ENCODE measurements at regions not wholly inside any gene's neighbourhood (a gene's known extent, or its start where the extent isn't known, plus 50 kb on each side); places are given as distances from the start of the nearest gene placed in this dataset.
A peak's percentile ranks its signal among the peaks of the same experiment; 100 is the strongest.

GRCh38 chr3:61311044-61311443 is 59.8 kb upstream of the FHIT start:
- DNase-seq (ENCODE audit: low spot score), result no peak

DNA sequence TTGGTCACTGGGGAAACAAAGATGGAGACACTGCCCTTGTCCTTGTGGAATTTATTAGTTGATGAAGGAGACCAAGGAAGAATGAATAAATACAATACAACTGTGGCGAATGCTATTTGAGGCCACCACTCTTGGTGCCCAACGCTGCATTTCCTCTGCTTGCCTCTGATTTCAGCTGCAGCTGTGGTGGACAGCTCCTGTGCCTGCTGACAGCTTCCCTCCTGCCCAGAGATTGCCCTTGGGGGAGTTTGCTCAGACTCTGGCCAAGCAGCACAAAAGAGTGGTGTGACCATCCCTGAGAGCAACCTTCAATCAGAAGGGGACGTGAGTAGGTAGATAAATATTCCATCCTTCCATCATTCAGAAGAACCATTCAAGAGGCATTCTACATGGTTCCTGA is 64.6 kb upstream of the FHIT start:
- no peak for DNase-seq (ENCODE audit: low spot score)

DNA sequence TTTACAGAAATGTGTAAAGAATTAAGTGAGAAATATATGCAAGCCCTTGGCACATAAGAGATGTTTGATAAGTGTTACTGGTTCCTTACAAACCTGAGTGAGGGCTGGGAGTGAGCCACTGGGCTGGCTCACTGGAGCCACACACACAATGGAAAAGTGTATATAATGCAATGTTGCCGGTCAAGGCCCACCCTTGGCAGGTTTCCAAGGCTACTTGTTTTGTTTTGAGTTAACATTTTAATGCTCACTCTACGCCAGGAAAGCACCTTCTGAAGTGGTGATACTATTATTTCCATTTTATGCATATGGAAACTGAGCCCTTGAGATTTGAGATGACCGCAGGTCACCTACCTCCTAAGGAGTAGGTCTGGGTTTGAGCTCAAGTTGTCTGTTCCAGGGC is 71.8 kb upstream of the FHIT start:
- no peak for DNase-seq (ENCODE audit: low spot score)

DNA sequence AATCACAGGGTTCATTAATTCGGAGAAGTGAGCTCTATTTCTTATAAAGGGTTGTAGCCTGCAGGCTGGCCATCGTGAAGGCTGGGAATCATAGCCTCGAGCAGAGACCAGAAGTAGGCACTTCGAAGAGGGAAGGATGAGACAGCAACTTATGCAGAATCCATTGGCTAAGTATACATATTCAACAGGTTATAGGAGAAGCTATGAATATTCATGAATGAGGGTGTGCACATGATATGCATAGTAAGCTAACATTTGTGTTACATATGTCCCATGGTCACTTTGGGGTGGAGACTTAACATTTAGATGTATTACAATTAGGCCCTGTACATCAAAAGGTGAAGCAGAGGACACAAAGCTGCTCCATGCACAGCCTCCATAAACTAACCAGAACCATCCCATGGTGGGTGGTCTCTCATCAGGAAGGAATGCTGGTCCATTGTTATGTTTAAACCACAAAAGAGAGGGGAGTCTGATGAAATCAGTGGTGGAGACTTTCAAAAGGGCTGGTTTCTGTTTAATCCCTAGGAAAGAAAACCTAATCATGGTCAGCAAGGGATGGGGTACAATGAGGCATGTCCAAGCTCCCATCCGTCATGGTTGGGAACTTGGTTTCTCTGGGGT is 80.8 kb upstream of the FHIT start:
- DNase-seq (ENCODE audit: low spot score), result no peak

DNA sequence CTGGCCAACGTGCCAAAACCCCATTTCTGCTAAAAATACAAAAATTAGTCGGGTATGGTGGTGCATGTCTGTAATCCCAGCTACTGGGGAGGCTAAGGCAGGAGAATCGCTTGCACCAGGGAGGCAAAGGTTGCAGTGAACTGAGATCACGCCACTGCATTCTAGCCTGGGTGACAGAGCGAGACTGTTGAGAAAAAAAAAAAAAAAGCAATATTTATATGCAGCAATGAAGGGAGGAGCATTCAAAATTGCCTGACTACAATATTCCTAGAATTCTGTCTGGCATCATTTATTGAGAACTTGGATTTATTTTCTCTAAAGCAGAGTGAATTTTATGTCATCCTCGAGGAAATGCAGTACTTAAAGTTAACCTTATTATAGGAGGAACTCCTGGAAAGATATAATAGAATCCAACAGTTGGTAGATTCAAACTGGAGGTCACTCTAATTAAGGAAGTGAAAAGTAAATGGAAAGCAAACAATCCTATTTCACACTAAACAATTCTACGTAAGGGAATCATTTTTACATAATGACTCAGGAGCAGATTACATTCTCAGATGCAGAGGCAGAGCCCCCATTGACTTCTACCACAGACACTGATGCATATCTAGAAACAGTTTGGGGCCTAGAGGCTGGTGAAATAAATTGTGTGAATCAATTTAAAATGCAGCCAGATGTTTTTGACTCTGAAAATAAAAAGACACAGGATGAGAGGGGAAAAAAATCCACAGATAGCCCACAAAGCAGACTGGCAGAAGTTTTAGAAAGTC is 82.1 kb upstream of the FHIT start:
- DNase-seq (ENCODE audit: low spot score), result no peak

DNA sequence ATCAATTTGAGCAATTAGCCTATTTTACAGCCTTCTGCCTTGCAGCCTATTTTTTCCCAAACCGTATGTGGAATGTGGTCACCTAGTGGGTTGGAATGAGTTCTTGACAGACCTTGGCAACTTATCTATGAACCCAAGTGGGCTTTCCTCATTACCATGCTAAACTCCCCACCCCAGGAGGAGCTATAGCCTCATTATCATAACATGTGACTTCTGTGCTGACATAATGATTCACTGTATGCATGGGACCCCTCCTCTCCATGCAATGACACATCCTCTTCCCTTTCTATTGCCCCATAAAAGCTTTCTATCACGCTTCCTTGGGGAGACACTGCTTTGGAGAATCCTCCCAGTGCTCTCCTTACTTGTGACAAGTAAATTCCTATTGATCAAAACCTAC is 83.5 kb upstream of the FHIT start:
- no peak for DNase-seq (ENCODE audit: low spot score)

GRCh38 chr3:61340931-61341461 is 89.7 kb upstream of the FHIT start:
- DNase-seq (ENCODE audit: low spot score), result no peak

GRCh38 chr3:61343543-61343942 is 92.3 kb upstream of the FHIT start:
- DNase-seq (ENCODE audit: low spot score), result no peak

- no peak for DNase-seq (ENCODE audit: low spot score)
Measured at GRCh38 chr3:61345020-61345419, 93.8 kb upstream of the FHIT start.

DNA sequence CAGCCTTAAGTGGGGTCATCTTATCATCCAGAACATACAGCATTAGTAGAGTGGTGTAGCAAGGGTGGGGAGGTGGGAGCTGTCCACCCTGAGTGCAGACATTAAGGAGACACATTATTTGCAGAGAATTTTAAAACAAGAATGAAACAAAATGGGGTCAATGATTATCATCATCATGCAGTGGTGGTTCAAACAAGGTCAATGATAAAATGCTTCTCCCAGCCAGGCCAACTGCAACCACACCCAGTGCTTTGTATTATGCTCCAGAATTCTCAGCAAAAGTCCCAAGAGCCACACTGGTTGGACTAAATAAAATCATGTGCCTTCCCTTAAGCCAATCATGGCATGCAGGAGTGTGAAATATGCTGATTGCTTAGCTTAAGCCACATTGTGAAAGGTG is 96.7 kb upstream of the FHIT start:
- no peak for DNase-seq (ENCODE audit: low spot score)

DNA sequence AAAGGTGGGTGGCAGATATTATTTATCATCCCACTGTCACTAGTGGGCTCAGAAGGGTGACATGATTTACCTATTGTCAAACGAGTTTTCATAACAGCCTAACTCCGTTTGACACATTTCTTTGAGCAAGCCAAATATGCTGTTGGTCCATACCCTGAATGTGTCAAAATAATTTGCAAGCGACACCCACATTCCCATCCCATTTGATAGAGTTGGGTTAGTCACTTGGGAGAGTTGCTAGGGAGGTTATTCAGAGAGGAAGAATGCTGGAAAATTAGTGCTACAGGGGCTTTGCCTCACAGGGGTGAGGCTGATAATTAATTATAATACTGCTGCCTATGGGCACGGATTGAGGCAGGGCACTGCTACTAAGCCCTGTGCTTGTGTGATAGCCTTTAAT is 98.5 kb upstream of the FHIT start:
- no peak for DNase-seq (ENCODE audit: low spot score)

DNA sequence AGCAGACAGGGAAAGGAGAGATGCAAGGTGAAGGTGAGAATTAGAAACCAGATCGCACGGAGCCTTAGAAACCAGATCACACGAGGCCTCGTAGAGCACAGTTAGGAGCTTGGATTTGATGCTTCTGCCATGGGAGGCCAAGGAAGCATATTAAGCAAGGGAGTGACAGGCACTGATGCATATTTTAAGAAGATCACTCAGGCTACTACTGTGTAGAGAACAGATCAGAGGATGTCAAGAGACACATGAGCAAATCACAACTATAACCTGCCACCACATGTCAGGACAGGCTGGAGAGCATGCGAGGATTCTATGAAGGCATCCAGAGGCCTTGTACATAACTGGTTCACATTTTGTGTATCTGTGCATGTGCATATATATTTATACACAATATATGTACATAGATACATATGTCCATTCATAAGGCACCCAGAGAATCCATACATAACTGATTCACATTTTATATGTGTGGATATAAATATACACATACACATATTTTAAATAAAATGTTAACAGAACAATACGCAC is 99.6 kb upstream of the FHIT start:
- DNase-seq (ENCODE audit: low spot score), result no peak

GRCh38 chr3:61352306-61352705 is 101.1 kb upstream of the FHIT start:
- DNase-seq (ENCODE audit: low spot score), result no peak

DNA sequence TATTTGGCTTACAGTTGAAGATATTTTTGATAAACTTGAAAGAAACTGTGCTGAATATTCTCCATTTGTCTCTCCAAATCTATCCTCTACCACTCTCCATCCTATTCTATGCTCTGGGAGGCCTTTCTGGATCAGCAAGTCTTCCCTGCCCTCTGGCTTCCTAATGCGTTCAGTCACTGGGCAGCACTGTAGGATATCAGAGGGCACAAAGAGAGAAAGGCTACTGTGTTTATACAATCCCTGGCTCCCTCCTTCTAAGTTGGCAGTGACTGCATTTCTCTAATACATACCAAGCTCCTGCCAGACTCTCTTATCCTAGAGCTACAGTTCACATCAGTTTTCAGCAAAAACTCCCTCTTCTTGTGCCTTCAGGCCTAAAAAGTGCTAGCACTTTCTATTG is 102.1 kb upstream of the FHIT start:
- DNase-seq (ENCODE audit: low spot score), result no peak

DNA sequence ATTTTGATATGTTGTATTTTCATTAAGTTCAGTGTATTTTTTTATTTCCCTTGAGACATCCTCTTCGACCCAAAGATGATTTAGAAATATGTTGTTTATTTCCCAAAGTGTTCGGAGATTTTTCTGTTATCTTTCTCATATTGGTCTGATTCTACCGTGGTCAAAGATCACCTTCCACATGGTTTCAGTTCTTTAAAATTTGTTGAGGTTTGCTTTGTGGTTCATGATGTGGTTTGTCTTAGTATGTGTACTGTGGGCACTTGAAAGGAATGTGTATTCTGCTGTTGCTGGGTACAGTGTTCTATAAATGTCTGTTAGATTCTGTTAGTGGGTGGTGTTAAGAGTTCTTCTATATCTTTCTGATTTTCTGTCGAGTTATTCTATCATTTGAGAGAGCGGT is 103.4 kb upstream of the FHIT start:
- DNase-seq (ENCODE audit: low spot score), result no peak

GRCh38 chr3:61356685-61357084 is 105.4 kb upstream of the FHIT start:
- no peak for DNase-seq (ENCODE audit: low spot score)

- no peak for DNase-seq (ENCODE audit: low spot score)
Measured at GRCh38 chr3:61357902-61358301, 106.7 kb upstream of the FHIT start.

DNA sequence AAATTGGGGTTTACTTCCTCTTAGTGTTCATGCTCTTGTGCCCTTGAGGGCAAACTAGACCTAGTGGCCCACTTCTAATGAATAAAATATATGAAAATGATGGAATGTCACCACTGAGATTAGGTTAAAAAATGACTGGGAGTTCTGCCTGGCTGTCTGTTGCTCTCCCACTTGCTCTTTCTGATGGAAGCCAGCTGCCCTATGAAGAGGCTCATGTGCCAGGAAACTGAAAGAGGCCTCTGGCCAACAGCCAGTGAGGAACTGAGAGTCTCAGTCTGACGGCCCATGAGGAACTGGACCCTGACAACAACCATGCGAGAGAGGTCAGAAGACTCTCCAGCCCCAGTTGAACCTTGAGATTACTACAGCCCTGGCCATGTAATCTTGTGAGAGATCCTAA is 107.1 kb upstream of the FHIT start:
- peak; percentile 21 for DNase-seq (ENCODE audit: low spot score)

DNA sequence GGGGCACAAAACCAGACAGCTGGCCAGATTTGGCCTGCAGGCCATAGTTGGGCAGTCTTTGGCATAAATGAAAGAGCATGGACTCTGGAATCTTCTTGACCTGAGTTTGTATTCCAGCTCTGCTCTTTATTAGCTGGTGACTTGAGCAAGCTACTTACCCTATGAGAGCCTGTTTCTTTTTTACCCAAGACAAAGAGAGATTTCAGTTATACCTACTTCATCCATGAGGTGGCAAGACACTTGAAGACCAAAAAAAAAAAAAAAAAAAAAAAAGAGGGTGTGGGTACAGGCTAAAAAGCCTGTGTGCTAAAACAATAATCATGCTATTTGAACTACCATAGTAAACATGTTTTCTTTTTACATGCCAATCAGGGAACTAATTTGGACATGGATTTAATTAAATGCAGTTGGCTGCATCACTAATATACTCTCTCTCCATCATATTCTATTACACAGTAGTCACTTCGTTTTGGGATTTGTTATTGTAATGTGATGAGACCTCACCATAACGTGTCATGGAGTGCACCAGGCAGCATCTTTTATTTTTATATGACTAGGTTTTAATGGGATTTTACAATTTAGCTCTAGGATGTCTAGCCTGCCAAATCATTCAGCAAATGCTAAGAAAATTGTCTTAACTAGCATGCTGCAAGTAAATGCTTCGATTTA is 109.2 kb upstream of the FHIT start:
- no peak for DNase-seq (ENCODE audit: low spot score)

DNA sequence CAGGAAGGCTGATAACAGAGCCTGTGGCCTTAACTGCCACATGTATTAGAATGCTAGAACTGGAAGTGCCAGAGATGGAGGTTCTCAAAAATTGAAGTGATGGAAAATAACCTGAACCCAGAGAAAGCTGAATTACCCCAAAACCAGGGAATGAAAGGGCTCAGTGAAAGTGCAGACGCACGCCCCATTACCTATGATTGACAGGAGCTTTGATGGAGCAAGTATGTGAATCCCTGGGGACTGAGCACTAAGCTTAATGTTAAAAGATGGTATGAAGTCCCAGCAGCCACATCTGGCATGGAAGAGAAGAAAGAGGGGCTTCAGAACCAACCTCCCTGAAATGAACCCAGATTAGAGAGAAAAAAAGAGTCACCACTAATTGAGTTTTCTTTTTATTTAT is 118.4 kb upstream of the FHIT start:
- DNase-seq (ENCODE audit: low spot score), result no peak

GRCh38 chr3:61371123-61371522 is 119.9 kb upstream of the FHIT start:
- DNase-seq (ENCODE audit: low spot score), result no peak

- no peak for DNase-seq (ENCODE audit: low spot score)
Measured at GRCh38 chr3:61372723-61373122, 121.5 kb upstream of the FHIT start.

DNA sequence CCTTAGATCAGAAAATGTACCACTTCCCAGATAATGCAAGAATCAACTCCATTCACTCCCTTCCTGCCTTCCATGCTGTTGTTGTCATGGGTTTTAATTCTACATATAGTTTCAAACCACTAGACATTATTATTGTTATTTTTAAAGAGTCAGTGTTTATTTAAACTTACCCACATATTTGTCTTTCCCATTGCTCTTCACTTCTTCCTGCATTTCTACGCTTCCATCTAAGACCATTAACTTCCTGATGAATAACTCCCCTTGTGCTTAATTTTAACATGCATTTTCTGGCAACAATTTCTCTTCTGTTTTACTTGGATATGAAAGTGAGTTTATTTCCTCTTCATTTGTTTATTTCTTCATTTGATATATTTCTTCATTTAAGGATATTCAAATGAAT is 127.1 kb upstream of the FHIT start:
- DNase-seq (ENCODE audit: low spot score), result no peak
